Heart left ventricle (tissue), 16 donors: ENCODE measurements at regions not wholly inside any gene's neighbourhood (a gene's known extent, or its start where the extent isn't known, plus 50 kb on each side); places are given as distances from the start of the nearest gene placed in this dataset.

Experiments
- ATAC-seq, 4 donors: fragments of 200-7000 bp; cut with Tn5 transposase; one replicate each; pipeline ENCODE4 v1.9.1; 2020 to 2022; ENCODE audit warnings: moderate library complexity in 4 of 4, mild to moderate bottlenecking in 3 of 4, moderate number of reproducible peaks in 1 of 4
- DNase-seq, 5 donors: peaks; one replicate each; pipeline ENCODE4 v3.0.0-alpha.2; 2020
- H3K27ac ChIP-seq, 12 donors: fragments of 200-600 bp; sonication (generic) in 4 of 12; one replicate each; pipeline versions ENCODE4 v1.5.0 to v1.8.0; 2016 to 2022; ENCODE audit warnings: mild to moderate bottlenecking in 2 of 12
- H3K27me3 ChIP-seq, 9 donors: fragments of 200-600 bp; sonication (generic) in 2 of 9; one replicate each; pipeline versions ENCODE4 v1.5.1 to v1.8.0; 2016 to 2022; ENCODE audit warnings: mild to moderate bottlenecking in 3 of 9
- H3K36me3 ChIP-seq, 9 donors: fragments of 200-600 bp; sonication (generic) in 2 of 9; one replicate each; pipeline versions ENCODE4 v1.5.0 to v1.8.0; 2018 to 2022; ENCODE audit warnings: mild to moderate bottlenecking in 2 of 9
- H3K4me1 ChIP-seq, 12 donors: fragments of 200-600 bp; sonication (generic) in 4 of 12; one replicate each; pipeline versions ENCODE4 v1.5.0 to v1.8.0; 2016 to 2022; ENCODE audit warnings: mild to moderate bottlenecking in 3 of 12
- H3K4me3 ChIP-seq, 12 donors: fragments of 200-600 bp; sonication (generic) in 4 of 12; one replicate each; pipeline versions ENCODE4 v1.5.0 to v1.8.0; 2017 to 2022; ENCODE audit warnings: mild to moderate bottlenecking in 9 of 12, moderate library complexity in 4 of 12
- H3K9me3 ChIP-seq, 12 donors: fragments of 200-600 bp; sonication (generic) in 4 of 12; one replicate each; pipeline versions ENCODE4 v1.5.0 to v1.8.0; 2016 to 2022; ENCODE audit warnings: mild to moderate bottlenecking in 1 of 12
- POLR2A ChIP-seq, 2 donors: fragments of 450-650 bp; IDR thresholded peaks; one replicate each; pipeline ENCODE4 v1.6.1; 2017; ENCODE audit warnings: antibody characterized with exemption in 2 of 2, mild to moderate bottlenecking in 2 of 2, moderate library complexity in 2 of 2
- WGBS, 4 donors: extraction: QIAGEN DNeasy Blood & Tissue Kit in 2 of 4; methylation state at CpG; one replicate each; pipeline versions ENCODE4 v1.1.5 to v1.1.7; 2013 to 2018; 5-methylcytosine and 5-hydroxymethylcytosine counted together
- intact Hi-C, 10 donors: fragments of 100-400 bp; cut with DNase I; formaldehyde crosslinking; loops; one replicate each; pipeline versions ENCODE4 v1.11.1 to v1.14.2; 2022
- TF ChIP-seq, protein P1 (sequence below), 12 donors: fragments of 200-600 bp; sonication (generic) in 4 of 12; IDR thresholded peaks; one replicate each; pipeline versions ENCODE4 v1.5.0 to v1.8.0; 2018 to 2022; ENCODE audit warnings: antibody characterized with exemption in 12 of 12, mild to moderate bottlenecking in 5 of 12
- donor health status: ischemic (EF 13 %, LVEDD 7.1; RV severe dilation, severe dysfunction).
- donor health status: healthy with polysubstance abuse.
- donor health status: DM: no; HTN: yes; CAD: no.
- donor health status: DM: no; HTN: no; CAD: no.
- donor health status: ischemic (EF 25% LVEDD 6.9; RV normal size, moderate dysfunction).
- donor health status: ischemic (EF 25% LVEDD 5.7; RV mildly dilated, moderate dysfunction).
- donor health status: healthy.
- donor health status: DM: yes; HTN: yes; CAD: no.
- donor health status: ischemic (EF 35%, LVEDD 5.7; RV mildly dilated, moderate dysfunction).
- donor health status: nonischemic (EF 11% LVEDD 7.7; RV severe dilation, severe dysfunction).
- donor health status: DM: yes; HTN: yes; CAD: no.
- donor health status: PGD.
- donor health status: ischemic (EF 29% LVEDD 5.4; RV normal size, mild dysfunction).
- donor health status: nonischemic (EF 23%, LVEDD 6.1; RV moderate dilation, normal function).

DNA sequence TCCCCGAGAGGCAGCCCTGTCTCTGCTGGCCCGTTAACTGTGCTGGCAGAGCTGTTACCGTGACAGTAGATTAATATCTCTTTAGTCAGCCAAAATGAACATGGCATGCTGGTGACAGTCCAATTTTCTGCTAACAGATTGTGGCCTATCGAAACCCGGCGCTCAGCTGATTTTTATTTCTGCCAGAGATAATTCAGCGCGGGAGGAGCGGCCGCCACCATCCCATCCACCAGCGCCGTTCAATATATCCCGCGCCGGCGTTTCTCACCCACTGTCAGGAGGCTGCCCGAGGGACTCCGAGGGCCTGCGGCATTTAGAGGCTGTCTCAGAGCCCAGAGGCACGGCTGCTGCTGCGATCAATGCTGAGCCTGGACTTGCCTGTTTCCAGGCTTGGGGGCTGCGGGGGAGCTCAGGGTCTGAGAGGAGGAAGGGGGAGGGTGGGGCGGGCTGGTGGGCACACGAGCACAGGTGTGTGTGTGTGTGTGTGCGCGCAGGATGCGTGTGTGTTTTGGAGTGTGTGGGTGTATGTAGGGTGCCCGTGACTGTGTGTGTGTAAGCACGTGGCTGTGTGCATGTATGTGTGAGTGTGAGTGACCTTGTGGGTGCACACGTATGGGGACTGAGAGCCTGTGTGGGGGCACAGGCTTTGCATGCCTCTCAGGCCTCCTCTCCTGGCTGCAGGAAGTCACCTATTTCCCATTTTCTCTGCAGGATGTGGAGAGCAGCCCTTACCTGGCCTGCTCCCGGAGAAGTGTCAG is 109.7 kb upstream of the ACTRT2 start:
- H3K4me1 ChIP-seq = no peaks in the 10 kb centered on the region
- TF ChIP-seq POLR2A (IDR thresholded peaks at IDR 0.05) = no peak
- TF ChIP-seq, protein P1, sequence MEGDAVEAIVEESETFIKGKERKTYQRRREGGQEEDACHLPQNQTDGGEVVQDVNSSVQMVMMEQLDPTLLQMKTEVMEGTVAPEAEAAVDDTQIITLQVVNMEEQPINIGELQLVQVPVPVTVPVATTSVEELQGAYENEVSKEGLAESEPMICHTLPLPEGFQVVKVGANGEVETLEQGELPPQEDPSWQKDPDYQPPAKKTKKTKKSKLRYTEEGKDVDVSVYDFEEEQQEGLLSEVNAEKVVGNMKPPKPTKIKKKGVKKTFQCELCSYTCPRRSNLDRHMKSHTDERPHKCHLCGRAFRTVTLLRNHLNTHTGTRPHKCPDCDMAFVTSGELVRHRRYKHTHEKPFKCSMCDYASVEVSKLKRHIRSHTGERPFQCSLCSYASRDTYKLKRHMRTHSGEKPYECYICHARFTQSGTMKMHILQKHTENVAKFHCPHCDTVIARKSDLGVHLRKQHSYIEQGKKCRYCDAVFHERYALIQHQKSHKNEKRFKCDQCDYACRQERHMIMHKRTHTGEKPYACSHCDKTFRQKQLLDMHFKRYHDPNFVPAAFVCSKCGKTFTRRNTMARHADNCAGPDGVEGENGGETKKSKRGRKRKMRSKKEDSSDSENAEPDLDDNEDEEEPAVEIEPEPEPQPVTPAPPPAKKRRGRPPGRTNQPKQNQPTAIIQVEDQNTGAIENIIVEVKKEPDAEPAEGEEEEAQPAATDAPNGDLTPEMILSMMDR (IDR thresholded peaks at IDR 0.05) = no peak
- 87 to 93% (median 88%) methylated on average over 26 to 31 of the region's 31 CpGs for WGBS, 4 donors
- no peak overlapping the region for H3K27ac ChIP-seq
- intact Hi-C loops = no loop called here
- ATAC-seq (no peak), DNase-seq (no peak)
- peaks cover 0 to 3% (median 0%) of the 10 kb centered on the region in 9 donors for H3K27me3 ChIP-seq
- no peak overlapping the region for H3K4me3 ChIP-seq
- no peaks in the 10 kb centered on the region for H3K36me3 ChIP-seq
- H3K9me3 ChIP-seq = no peaks in the 10 kb centered on the region

DNA sequence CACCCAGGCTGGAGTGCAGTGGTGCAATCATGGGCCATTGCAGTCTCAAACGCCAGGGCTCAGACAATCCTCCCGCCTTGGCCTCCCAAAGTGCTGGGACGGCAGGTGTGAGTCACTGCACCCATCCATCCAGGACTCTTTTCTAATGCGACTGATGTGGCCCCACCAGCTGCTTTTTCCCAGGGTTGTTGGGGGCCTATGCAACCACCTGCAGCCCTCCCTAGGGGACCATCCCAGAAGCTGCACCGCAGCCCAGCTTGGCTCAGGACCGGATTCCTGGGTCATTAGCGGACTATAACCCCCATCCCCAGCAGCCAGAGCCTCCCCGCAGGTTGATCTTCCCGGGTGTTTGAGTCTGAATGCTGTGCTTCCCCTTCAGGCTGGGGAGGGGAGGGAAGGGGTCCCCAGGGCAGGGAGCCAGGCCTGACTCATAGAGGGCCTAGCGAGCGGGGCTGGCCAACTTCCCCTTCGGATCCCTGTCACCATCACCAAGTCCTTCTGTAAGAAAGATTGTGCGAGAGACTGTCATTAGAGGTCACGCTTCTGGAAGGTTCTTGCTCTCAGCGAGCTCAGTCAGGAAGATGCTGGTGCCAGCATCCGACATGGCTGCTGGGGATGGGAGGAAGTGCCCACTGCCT is 108.7 kb upstream of the ACTRT2 start:
- Histone ChIP-seq H3K27me3 (peaks cover 0 to 3% (median 0%) of the 10 kb centered on the region in 9 donors), H3K36me3 (no peaks in the 10 kb centered on the region), H3K9me3 (no peaks in the 10 kb centered on the region), H3K27ac (no peak overlapping the region), H3K4me3 (no peak overlapping the region), H3K4me1 (no peaks in the 10 kb centered on the region)
- DNase-seq = no peak
- no peak for TF ChIP-seq POLR2A (IDR thresholded peaks at IDR 0.05)
- TF ChIP-seq, protein P1 (IDR thresholded peaks at IDR 0.05) = no peak
- WGBS, 4 donors = 78 to 87% (median 81%) methylated on average over 9 to 16 of the region's 16 CpGs
- no peak for ATAC-seq
- intact Hi-C loops = no loop called here

DNA sequence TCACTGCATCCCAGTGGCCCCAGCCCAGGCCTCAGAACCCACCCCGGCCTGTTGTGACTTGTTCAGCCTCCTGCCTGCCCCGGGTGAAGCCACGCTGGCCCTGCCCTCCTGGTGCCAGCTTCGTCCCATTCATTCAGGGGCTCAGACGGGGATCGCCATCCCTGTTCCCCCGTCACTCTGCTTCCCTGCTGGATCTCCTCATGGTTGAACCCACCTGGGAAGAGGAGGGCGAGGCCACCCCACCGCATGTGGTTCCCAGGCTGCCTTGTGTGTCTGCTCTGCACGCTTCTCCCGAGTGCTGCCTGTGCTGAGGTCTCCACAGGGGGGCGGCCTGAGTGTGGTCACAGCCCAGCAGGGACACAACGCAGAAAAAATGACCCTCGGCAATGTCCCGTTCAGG is 108.2 kb upstream of the ACTRT2 start:
- TF ChIP-seq POLR2A (IDR thresholded peaks at IDR 0.05) = no peak
- TF ChIP-seq, protein P1 (IDR thresholded peaks at IDR 0.05) = no peak
- Histone ChIP-seq H3K27ac (no peak overlapping the region), H3K9me3 (no peaks in the 10 kb centered on the region), H3K4me1 (no peaks in the 10 kb centered on the region), H3K4me3 (no peak overlapping the region), H3K36me3 (no peaks in the 10 kb centered on the region), H3K27me3 (peaks cover 0 to 2% (median 0%) of the 10 kb centered on the region in 9 donors)
- no peak for DNase-seq
- ATAC-seq = no peak
- 78 to 90% (median 80%) methylated on average over 5 to 15 of the region's 15 CpGs for WGBS, 4 donors
- intact Hi-C loops = no loop called here

DNA sequence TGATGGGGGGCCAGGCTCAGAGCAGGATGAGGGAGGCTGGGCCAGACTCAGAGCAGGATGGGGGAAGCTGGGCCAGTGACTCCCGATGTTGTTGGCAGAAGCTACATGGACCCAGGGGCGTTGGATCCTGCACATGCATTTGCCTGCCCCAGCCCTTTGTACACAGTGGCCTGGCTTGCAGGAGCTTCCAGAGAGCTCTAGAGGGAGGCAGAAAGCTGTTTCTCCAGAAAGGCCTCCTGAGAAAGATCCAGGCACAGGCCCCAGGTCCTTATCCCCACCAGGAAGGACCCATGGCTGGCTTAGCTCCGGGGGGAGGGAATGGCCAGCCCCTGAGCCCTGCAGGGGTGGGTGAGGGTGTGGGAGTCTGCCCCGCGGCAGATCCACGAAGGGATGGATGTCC is 106.6 kb upstream of the ACTRT2 start:
- H3K27me3 ChIP-seq = peaks cover 0 to 2% (median 0%) of the 10 kb centered on the region in 9 donors
- H3K4me3 ChIP-seq = no peak overlapping the region
- intact Hi-C loops = no loop called here
- H3K9me3 ChIP-seq = no peaks in the 10 kb centered on the region
- ATAC-seq (no peak), DNase-seq (no peak)
- H3K4me1 ChIP-seq = no peaks in the 10 kb centered on the region
- WGBS, 4 donors = 47 to 59% (median 51%) methylated on average over 5 to 6 of the region's 6 CpGs
- no peaks in the 10 kb centered on the region for H3K36me3 ChIP-seq
- H3K27ac ChIP-seq = no peak overlapping the region
- no peak for TF ChIP-seq POLR2A (IDR thresholded peaks at IDR 0.05)
- TF ChIP-seq, protein P1 (IDR thresholded peaks at IDR 0.05) = peak in 1 of 12 donors; percentile 7
